ENCODE measurements at regions not wholly inside any gene's neighbourhood (a gene's known extent, or its start where the extent isn't known, plus 50 kb on each side); places are given as distances from the start of the nearest gene placed in this dataset.

- in situ Hi-C loops (cut with HindIII; ENCODE audit: low pct_ligation_motif_present, low pct_unique_long_range_greater_than_20kb, low sequenced_read_pairs): no loop called here
- DNase-seq: no peak
Measured at GRCh38 chr14:76597387-76597786, 163.9 kb upstream of the VASH1 start.

GRCh38 chr14:76599141-76599540 is 162.1 kb upstream of the VASH1 start:
- in situ Hi-C loops (cut with HindIII; ENCODE audit: low pct_ligation_motif_present, low pct_unique_long_range_greater_than_20kb, low sequenced_read_pairs): no loop called here

GRCh38 chr14:76599559-76600287 is 161.5 kb upstream of the VASH1 start:
- DNase-seq: no peak
- in situ Hi-C loops (cut with HindIII; ENCODE audit: low pct_ligation_motif_present, low pct_unique_long_range_greater_than_20kb, low sequenced_read_pairs): no loop called here

More at GRCh38 chr14:76599141-76599540, 162.1 kb upstream of the VASH1 start:
- no peak for DNase-seq

GRCh38 chr14:76603713-76604112 is 157.6 kb upstream of the VASH1 start:
- DNase-seq: no peak
- in situ Hi-C loops (cut with HindIII; ENCODE audit: low pct_ligation_motif_present, low pct_unique_long_range_greater_than_20kb, low sequenced_read_pairs): no loop called here

- in situ Hi-C loops (cut with HindIII; ENCODE audit: low pct_ligation_motif_present, low pct_unique_long_range_greater_than_20kb, low sequenced_read_pairs): no loop called here
- DNase-seq: no peak
Measured at GRCh38 chr14:76607510-76607909, 153.8 kb upstream of the VASH1 start.

GRCh38 chr14:76612654-76613053 is 148.6 kb upstream of the VASH1 start:
- no peak for DNase-seq
- in situ Hi-C loops (cut with HindIII; ENCODE audit: low pct_ligation_motif_present, low pct_unique_long_range_greater_than_20kb, low sequenced_read_pairs): no loop called here

- in situ Hi-C loops (cut with HindIII; ENCODE audit: low pct_ligation_motif_present, low pct_unique_long_range_greater_than_20kb, low sequenced_read_pairs): no loop called here
- no peak for DNase-seq
Measured at GRCh38 chr14:76613616-76614015, 147.7 kb upstream of the VASH1 start.

- no peak for DNase-seq
- in situ Hi-C loops (cut with HindIII; ENCODE audit: low pct_ligation_motif_present, low pct_unique_long_range_greater_than_20kb, low sequenced_read_pairs): no loop called here
Measured at GRCh38 chr14:76615331-76615730, 145.9 kb upstream of the VASH1 start.

- in situ Hi-C loops (cut with HindIII; ENCODE audit: low pct_ligation_motif_present, low pct_unique_long_range_greater_than_20kb, low sequenced_read_pairs): no loop called here
Measured at GRCh38 chr14:76617440-76617839, 143.8 kb upstream of the VASH1 start.

GRCh38 chr14:76636602-76637001 is 124.7 kb upstream of the VASH1 start:
- no peak for DNase-seq
- in situ Hi-C loops (cut with HindIII; ENCODE audit: low pct_ligation_motif_present, low pct_unique_long_range_greater_than_20kb, low sequenced_read_pairs): no loop called here

More at GRCh38 chr14:76617440-76617839, 143.8 kb upstream of the VASH1 start:
- no peak for DNase-seq

- in situ Hi-C loops (cut with HindIII; ENCODE audit: low pct_ligation_motif_present, low pct_unique_long_range_greater_than_20kb, low sequenced_read_pairs): no loop called here
- DNase-seq: no peak
Measured at GRCh38 chr14:76638841-76639240, 122.4 kb upstream of the VASH1 start.

- DNase-seq: no peak
- in situ Hi-C loops (cut with HindIII; ENCODE audit: low pct_ligation_motif_present, low pct_unique_long_range_greater_than_20kb, low sequenced_read_pairs): no loop called here
Measured at GRCh38 chr14:76639606-76640229, 121.5 kb upstream of the VASH1 start.

- no peak for DNase-seq
- in situ Hi-C loops (cut with HindIII; ENCODE audit: low pct_ligation_motif_present, low pct_unique_long_range_greater_than_20kb, low sequenced_read_pairs): no loop called here
Measured at GRCh38 chr14:76640923-76641395, 120.3 kb upstream of the VASH1 start.

- DNase-seq: no peak
- in situ Hi-C loops (cut with HindIII; ENCODE audit: low pct_ligation_motif_present, low pct_unique_long_range_greater_than_20kb, low sequenced_read_pairs): no loop called here
Measured at GRCh38 chr14:76641541-76641940, 119.7 kb upstream of the VASH1 start.

GRCh38 chr14:76643887-76644286 is 117.4 kb upstream of the VASH1 start:
- no peak for DNase-seq
- in situ Hi-C loops (cut with HindIII; ENCODE audit: low pct_ligation_motif_present, low pct_unique_long_range_greater_than_20kb, low sequenced_read_pairs): no loop called here

- in situ Hi-C loops (cut with HindIII; ENCODE audit: low pct_ligation_motif_present, low pct_unique_long_range_greater_than_20kb, low sequenced_read_pairs): no loop called here
- peak; percentile 26 for DNase-seq
Measured at GRCh38 chr14:76644855-76645518, 116.3 kb upstream of the VASH1 start.

- in situ Hi-C loops (cut with HindIII; ENCODE audit: low pct_ligation_motif_present, low pct_unique_long_range_greater_than_20kb, low sequenced_read_pairs): no loop called here
- peak; percentile 39 for DNase-seq
Measured at GRCh38 chr14:76647697-76648298, 113.5 kb upstream of the VASH1 start.

- in situ Hi-C loops (cut with HindIII; ENCODE audit: low pct_ligation_motif_present, low pct_unique_long_range_greater_than_20kb, low sequenced_read_pairs): no loop called here
- no peak for DNase-seq
Measured at GRCh38 chr14:76651410-76652055, 109.7 kb upstream of the VASH1 start.

Data from ACHN (cell line).